Activated T-helper 1 cell treated with anti-CD3 and anti-CD28 coated beads, Interleukin-12 subunit alpha, Interleukin-12 subunit beta, Interleukin-2, Interleukin-4 antibody, amounts not matched to agents 30 ng/mL and 10 ng/mL and 1 ng/mL, durations not matched to agents 14 hours and 24 hours and 36 hours (primary cell): ENCODE measurements at regions not wholly inside any gene's neighbourhood (a gene's known extent, or its start where the extent isn't known, plus 50 kb on each side); places are given as distances from the start of the nearest gene placed in this dataset.

ENCODE experiments used
- DNase-seq: peaks from one replicate; pipeline ENCODE4 v3.0.0; 2021; ENCODE audit warnings: low spot score
- H3K27ac Mint-ChIP-seq: one replicate; pipeline ENCODE4 v1.8.0; 2021; ENCODE audit warnings: mild to moderate bottlenecking, mixed read lengths
- H3K27me3 Mint-ChIP-seq: one replicate; pipeline ENCODE4 v1.8.0; 2022; ENCODE audit warnings: mild to moderate bottlenecking, moderate library complexity, mixed read lengths; ENCODE audit not compliant: insufficient read depth
- H3K36me3 Mint-ChIP-seq: one replicate; pipeline ENCODE4 v1.8.0; 2021; ENCODE audit warnings: low read depth, mixed read lengths
- H3K4me1 Mint-ChIP-seq: one replicate; pipeline ENCODE4 v1.8.0; 2021; ENCODE audit warnings: low read depth, mixed read lengths
- H3K4me3 Mint-ChIP-seq: one replicate; pipeline ENCODE4 v1.8.0; 2021; ENCODE audit warnings: mild to moderate bottlenecking, moderate library complexity, mixed read lengths
- H3K9me3 Mint-ChIP-seq: one replicate; pipeline ENCODE4 v1.8.0; 2021; ENCODE audit warnings: mixed read lengths
- intact Hi-C: fragments of 100-400 bp; cut with micrococcal nuclease; formaldehyde crosslinking; loops from one replicate; pipeline ENCODE4 v1.15.1; 2024

DNA sequence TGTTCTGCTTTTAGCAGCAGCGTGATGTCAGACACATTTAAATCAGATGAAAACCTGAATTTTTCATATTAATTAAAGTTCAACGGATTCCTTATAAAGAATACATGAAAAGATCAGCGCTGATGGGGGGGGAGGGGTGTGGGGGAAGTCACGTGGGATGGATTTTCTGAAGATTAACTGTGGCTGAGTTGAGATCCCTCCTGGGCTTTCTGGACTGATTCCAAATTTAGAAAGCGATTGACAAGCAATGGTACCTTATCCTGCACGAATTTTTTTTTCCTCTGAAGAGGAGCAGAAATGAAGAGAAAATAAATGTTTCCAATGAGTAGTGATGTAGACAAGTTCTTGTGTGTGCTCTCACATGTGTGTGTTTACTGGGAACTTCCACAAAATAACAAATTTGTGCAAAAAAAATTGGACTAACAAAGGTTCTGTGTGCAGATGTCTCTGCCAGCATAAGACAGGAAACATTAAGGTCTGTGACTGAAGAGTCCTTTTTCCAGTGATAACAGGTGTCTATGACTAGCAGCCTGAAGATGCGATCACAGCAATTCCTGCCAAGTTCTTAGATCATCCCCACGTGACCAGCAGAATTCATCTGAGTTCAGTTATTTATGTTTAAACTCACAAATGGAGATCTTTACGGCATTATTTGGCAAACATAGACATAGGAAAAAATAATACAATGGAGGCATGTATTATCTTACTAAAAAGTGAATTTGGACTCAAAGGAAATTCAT, 585.2 kb upstream of the CELF2 start:
- Mint-ChIP-seq H3K36me3 (no peaks in the 10 kb centered on the region), H3K27ac (no peak overlapping the region), H3K9me3 (peaks cover 6% of the 10 kb centered on the region), H3K27me3 (no peaks in the 10 kb centered on the region), H3K4me3 (no peak overlapping the region), H3K4me1 (no peaks in the 10 kb centered on the region)
- DNase-seq = no peak
- intact Hi-C loops = no loop called here

DNA sequence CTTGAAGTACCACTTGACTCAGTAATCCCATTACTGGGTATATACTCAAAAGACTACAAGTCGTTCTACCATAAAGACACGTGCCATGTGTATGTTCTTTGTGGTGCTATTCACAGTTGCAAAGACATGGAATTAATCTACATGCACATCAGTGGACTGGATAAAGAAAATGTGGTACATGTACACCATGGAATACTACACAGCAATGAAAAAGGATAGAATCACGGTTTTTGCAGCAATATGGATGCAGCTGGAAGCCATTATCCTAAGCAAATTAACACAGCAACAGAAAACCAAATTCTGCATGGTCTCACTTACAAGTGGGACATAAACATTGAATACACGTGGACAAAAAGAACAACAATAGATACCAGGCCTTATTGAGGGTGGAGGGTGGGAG, 583.4 kb upstream of the CELF2 start:
- intact Hi-C loops = no loop called here
- H3K27ac Mint-ChIP-seq = no peak overlapping the region
- no peak overlapping the region for H3K4me3 Mint-ChIP-seq
- DNase-seq = no peak
- H3K27me3 Mint-ChIP-seq = no peaks in the 10 kb centered on the region
- H3K36me3 Mint-ChIP-seq = no peaks in the 10 kb centered on the region
- no peaks in the 10 kb centered on the region for H3K4me1 Mint-ChIP-seq
- H3K9me3 Mint-ChIP-seq = peaks cover 6% of the 10 kb centered on the region

DNA sequence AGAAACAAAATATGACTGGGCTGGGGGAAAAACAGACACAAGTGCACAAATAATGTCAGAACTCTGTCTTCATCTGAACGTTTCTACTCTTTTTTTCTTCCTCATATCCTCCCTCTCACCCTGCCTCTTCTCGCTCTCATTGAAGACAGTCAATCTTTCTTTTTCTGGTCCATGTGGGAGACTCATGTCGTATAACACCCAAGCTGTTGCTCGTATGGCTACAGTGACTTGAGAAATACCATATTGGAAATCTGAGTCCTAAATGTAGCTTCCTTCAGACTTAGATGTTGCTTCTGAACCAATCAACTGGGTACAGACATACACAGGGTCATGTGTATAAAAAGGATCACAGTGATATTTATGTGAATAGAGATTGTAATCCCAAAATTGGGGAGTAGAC, 579.8 kb upstream of the CELF2 start:
- peaks cover 4% of the 10 kb centered on the region for H3K27me3 Mint-ChIP-seq
- peaks cover 6% of the 10 kb centered on the region for H3K9me3 Mint-ChIP-seq
- intact Hi-C loops = no loop called here
- H3K4me1 Mint-ChIP-seq = no peaks in the 10 kb centered on the region
- no peak for DNase-seq
- H3K36me3 Mint-ChIP-seq = no peaks in the 10 kb centered on the region
- H3K4me3 Mint-ChIP-seq = no peak overlapping the region
- H3K27ac Mint-ChIP-seq = no peak overlapping the region

DNA sequence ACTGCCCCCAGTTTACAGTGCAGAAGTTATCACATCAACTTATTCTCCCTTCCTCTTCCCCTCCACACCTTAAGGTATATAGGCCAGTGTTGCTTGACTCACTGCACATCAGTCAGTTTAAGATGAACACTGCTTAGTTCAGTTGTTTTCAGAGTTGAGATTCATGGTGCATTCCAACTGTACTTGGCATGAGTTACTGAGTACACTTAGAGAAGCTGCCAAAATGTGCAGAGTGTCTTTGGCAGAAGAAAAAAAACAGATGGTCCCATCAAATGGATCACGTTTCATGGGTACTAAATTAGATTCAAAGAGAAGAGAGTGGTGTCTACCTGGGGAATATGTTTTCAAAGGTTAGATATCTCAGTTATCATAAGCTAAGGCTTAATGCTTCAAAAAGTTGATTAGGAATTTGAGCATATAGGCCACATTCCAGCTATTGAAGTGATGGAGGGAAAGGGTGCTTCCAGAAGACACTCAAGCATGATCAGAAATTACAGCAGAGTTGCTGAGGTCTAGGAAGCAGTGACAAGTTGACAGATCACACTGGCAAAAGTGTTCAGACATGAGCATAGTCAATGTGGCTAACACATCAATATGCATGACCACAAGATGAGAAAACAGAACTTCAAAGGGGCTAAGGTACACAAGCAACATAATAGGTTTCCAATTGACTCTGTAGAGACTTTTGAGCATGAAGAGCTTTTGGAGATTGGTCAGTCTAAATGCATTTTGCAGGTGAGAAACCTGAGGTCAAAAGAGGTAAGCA, 579.2 kb upstream of the CELF2 start:
- Mint-ChIP-seq H3K27ac (no peak overlapping the region), H3K4me3 (no peak overlapping the region), H3K9me3 (peaks cover 6% of the 10 kb centered on the region), H3K36me3 (no peaks in the 10 kb centered on the region), H3K27me3 (peaks cover 4% of the 10 kb centered on the region), H3K4me1 (no peaks in the 10 kb centered on the region)
- intact Hi-C loops = no loop called here
- DNase-seq = no peak

DNA sequence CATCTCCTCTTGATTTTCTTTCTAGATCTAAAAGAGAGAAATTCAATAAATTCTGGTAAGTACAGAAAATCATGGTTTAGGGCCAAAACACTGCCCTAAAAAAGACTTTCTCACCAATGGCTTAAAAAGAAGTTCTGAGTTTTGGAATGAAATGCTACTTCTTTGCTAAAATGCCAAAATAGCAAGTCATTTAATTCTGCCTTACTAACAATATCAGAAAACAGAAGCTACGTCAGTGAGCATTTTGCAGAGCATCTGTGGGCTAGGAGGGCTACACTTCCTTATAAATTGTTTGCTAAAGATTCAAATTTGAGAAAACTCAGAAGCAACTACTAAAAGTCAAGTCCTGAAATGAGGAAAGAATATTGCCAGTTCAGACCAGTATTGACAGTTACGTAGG, 560.8 kb upstream of the CELF2 start:
- intact Hi-C loops = no loop called here
- no peak for DNase-seq
- Mint-ChIP-seq H3K4me1 (no peaks in the 10 kb centered on the region), H3K9me3 (no peaks in the 10 kb centered on the region), H3K36me3 (no peaks in the 10 kb centered on the region), H3K4me3 (no peak overlapping the region), H3K27me3 (no peaks in the 10 kb centered on the region), H3K27ac (no peak overlapping the region)

DNA sequence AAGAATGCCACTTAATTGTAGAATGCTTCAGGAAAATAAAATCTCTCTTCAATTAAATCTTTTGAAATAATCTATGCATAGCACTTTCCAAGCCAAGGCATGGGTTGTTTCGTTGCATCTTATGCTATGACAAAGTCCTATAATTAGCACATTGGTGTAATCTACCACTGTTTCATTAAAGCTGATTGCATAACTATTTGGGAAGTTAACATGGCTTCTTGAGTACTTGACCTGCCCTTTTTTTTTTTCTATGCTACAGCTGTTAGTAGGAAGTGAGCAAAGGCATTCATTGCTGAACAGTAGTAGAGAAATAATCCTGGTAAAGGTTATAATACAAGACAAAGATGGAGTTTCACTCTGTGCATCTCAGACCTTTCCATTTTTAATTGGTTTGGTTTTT, 557.2 kb upstream of the CELF2 start:
- no peaks in the 10 kb centered on the region for H3K9me3 Mint-ChIP-seq
- H3K36me3 Mint-ChIP-seq = no peaks in the 10 kb centered on the region
- intact Hi-C loops = no loop called here
- DNase-seq = no peak
- no peaks in the 10 kb centered on the region for H3K4me1 Mint-ChIP-seq
- H3K27ac Mint-ChIP-seq = no peak overlapping the region
- H3K27me3 Mint-ChIP-seq = peaks cover 2% of the 10 kb centered on the region
- no peak overlapping the region for H3K4me3 Mint-ChIP-seq

DNA sequence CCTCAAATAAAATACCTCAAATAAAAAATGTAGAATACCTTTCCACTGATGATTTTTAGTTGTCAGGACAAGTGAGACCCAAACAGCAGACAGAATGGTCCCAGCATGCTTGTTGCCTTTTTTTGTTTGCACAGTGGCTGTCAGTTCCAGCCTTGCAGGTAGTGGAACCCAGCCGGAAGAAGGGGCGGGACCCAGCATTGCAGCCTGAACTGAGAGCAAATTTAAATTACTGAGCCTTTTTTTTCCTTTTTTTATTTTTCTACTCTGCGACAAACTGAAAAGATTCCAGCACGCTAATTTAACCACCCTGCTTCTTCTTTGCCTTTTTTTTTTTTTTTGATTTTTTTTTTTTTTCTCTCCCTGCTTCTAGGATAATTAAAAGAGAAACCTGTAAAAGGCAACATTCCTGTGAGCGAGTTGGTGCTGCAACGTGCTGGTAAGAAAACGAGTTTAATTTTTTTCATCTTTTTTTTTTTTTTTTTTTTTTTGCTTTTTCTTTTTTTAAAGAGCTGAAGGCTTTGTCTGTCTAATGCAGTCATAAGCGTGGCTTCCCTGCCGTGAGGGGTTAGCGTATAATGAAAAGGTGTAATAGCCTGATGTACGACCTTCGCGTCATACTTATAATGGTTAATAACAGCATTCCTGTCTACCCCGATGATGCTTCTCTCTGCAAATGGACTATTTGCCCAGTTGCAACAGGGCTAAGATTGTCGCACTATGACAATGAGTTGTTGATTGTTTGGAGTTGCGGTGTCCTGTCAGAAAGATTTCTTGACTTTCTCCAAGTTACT, 555.3 kb upstream of the CELF2 start:
- Mint-ChIP-seq H3K4me1 (no peaks in the 10 kb centered on the region), H3K4me3 (no peak overlapping the region), H3K36me3 (no peaks in the 10 kb centered on the region), H3K27me3 (peaks cover 2% of the 10 kb centered on the region), H3K9me3 (no peaks in the 10 kb centered on the region), H3K27ac (no peak overlapping the region)
- intact Hi-C loops = no loop called here
- no peak for DNase-seq

DNA sequence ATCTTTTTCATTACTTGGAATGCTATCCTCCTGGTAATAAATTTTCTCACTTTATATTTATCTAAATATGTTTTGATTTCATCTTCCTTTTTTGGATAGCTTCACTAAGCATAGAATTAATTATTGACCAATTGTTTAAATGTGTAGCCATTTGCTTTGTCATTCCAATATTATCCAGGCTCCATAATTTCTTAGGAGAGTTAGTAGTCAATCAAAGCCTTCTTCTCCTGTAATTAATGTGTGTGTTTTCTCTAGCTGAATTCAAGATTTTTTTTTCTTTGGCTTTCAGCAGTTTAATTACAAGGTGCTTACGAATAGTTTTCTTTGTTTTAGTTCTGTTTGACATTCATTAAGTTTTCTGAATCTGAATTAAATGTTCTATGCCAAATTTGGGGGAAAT, 545.9 kb upstream of the CELF2 start:
- no peak for DNase-seq
- intact Hi-C loops = no loop called here
- Mint-ChIP-seq H3K9me3 (no peaks in the 10 kb centered on the region), H3K36me3 (no peaks in the 10 kb centered on the region), H3K4me3 (no peak overlapping the region), H3K4me1 (no peaks in the 10 kb centered on the region), H3K27ac (no peak overlapping the region), H3K27me3 (no peaks in the 10 kb centered on the region)

DNA sequence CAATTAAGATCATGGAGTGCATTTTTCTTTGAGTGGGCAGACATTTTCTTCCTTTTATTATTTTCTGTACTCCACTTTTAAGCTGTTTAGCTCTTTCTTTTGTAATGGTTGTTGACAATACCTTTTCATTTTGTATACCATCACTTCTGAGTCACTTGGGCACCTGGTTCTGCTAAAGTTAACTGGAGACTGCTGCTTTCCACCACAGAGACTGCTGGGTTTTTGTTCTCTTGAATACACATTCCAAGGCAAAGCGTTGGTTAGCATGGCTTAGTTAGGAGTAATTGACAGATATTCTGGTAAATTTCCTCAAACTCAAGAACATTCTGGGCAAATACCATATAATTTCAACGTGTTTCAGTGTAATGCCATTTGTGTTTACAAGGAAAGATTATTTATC, 541.9 kb upstream of the CELF2 start:
- no peak for DNase-seq
- H3K4me3 Mint-ChIP-seq = no peak overlapping the region
- H3K9me3 Mint-ChIP-seq = no peaks in the 10 kb centered on the region
- no peaks in the 10 kb centered on the region for H3K4me1 Mint-ChIP-seq
- H3K36me3 Mint-ChIP-seq = no peaks in the 10 kb centered on the region
- no peaks in the 10 kb centered on the region for H3K27me3 Mint-ChIP-seq
- no peak overlapping the region for H3K27ac Mint-ChIP-seq
- intact Hi-C loops = no loop called here

DNA sequence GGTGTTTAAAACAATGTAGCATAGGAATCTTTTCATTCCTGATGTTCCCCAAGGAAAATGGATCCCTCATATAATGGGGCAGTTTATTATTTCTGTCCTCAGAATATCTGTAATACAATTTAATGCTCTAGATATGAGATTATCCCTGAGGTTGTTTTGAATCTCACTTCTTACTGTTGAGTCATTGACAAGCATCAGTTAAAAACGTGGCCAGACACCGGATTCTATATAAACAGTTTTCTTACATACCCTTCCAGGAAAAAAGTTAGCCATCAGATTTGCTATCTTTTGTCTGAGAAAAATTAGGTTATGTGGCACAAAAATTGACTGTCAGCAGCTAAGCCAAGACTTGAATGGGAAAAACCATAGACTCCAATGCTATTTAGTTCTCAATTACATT, 539.8 kb upstream of the CELF2 start:
- Mint-ChIP-seq H3K27ac (no peak overlapping the region), H3K9me3 (no peaks in the 10 kb centered on the region), H3K4me1 (no peaks in the 10 kb centered on the region), H3K36me3 (no peaks in the 10 kb centered on the region), H3K4me3 (no peak overlapping the region), H3K27me3 (peaks cover 2% of the 10 kb centered on the region)
- intact Hi-C loops = no loop called here
- no peak for DNase-seq

DNA sequence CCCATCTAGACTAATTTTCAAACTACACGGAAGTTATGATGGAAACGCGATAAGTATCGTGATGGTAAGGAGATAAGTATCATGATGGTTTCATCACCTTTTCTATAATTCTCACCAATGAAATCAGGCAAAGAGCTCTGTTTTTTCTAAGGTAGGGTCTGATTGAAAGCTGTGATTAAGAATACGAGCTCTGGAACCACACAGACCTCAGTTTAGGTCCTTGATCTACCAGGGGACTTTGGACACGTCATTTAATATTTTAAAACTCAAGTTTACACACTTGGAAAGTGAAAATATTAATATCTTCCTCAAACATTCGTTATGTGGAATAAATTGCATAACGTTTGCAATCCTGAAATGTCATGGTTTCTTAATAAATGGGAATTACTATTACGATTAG, 538.2 kb upstream of the CELF2 start:
- intact Hi-C loops = no loop called here
- Mint-ChIP-seq H3K36me3 (no peaks in the 10 kb centered on the region), H3K4me3 (no peak overlapping the region), H3K9me3 (no peaks in the 10 kb centered on the region), H3K4me1 (no peaks in the 10 kb centered on the region), H3K27me3 (peaks cover 2% of the 10 kb centered on the region), H3K27ac (no peak overlapping the region)
- no peak for DNase-seq

DNA sequence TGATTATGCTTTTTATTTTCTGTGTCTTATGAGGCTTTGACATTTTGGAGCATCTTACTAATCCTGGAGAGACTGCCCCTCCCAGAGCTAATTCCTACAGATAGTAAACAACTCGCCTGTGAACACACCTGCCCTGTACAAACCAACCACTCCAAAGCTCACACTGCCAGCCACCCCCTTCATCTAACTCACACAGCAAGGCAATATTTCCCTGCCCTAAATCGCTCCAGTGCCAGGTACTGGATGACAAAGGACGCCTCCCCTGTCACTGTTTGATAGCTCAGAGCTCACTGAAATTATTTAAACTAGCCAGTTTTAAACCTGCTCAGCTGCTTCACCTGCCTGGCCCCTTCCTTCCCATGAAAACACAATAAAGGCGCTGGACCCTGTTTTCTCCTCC, 535.1 kb upstream of the CELF2 start:
- Mint-ChIP-seq H3K4me1 (no peaks in the 10 kb centered on the region), H3K36me3 (no peaks in the 10 kb centered on the region), H3K9me3 (no peaks in the 10 kb centered on the region), H3K27ac (no peak overlapping the region), H3K27me3 (peaks cover 2% of the 10 kb centered on the region), H3K4me3 (no peak overlapping the region)
- DNase-seq = no peak
- intact Hi-C loops = no loop called here

DNA sequence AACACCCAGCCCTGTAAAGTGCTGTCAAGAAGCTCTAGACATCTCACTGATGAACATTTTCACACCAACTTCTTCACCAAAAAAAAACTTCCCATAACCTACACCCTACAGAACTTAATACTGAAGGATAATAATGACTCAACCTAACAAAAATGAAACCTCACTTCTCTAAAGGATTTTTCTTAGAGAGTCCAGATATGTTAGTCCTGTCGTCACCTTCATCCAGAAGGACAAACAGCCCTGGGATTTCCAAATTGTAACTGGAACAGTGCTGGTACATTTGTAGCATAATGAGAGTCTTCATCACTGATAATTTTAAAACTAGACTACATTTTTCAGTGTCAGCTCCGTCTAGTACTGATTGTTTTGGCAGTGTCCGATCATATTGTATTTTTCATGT, 528.6 kb upstream of the CELF2 start:
- no peaks in the 10 kb centered on the region for H3K9me3 Mint-ChIP-seq
- no peaks in the 10 kb centered on the region for H3K27me3 Mint-ChIP-seq
- intact Hi-C loops = no loop called here
- H3K36me3 Mint-ChIP-seq = no peaks in the 10 kb centered on the region
- no peak overlapping the region for H3K4me3 Mint-ChIP-seq
- no peaks in the 10 kb centered on the region for H3K4me1 Mint-ChIP-seq
- DNase-seq = no peak
- no peak overlapping the region for H3K27ac Mint-ChIP-seq
